IPS-18a (cell line): ENCODE measurements at regions not wholly inside any gene's neighbourhood (a gene's known extent, or its start where the extent isn't known, plus 50 kb on each side); places are given as distances from the start of the nearest gene placed in this dataset.
"Not testable (repeated sequence)": the region's sequence is repeated elsewhere in the genome, so short reads cannot be mapped to it uniquely, and the experiment has no call there.

Experiments
- H3K27ac ChIP-seq: one replicate; pipeline ENCODE4 v1.5.1; 2013; ENCODE audit warnings: low read length
- H3K27me3 ChIP-seq: one replicate; pipeline ENCODE4 v1.6.1; 2013; ENCODE audit warnings: mild to moderate bottlenecking, low read length; ENCODE audit not compliant: control insufficient read depth, insufficient read depth
- H3K36me3 ChIP-seq: one replicate; pipeline ENCODE4 v1.6.1; 2013; ENCODE audit warnings: low read depth, low read length; ENCODE audit not compliant: control insufficient read depth
- H3K4me1 ChIP-seq: one replicate; pipeline ENCODE4 v1.6.1; 2013; ENCODE audit warnings: low read depth, low read length; ENCODE audit not compliant: control insufficient read depth
- H3K4me3 ChIP-seq: one replicate; pipeline ENCODE4 v1.5.1; 2013; ENCODE audit warnings: low read length
- H3K9ac ChIP-seq: one replicate; pipeline ENCODE4 v1.6.1; 2013; ENCODE audit warnings: mild to moderate bottlenecking, low read length, moderate library complexity
- H3K9me3 ChIP-seq: one replicate; pipeline ENCODE4 v1.6.1; 2013; ENCODE audit warnings: low read depth, low read length; ENCODE audit not compliant: control insufficient read depth

DNA sequence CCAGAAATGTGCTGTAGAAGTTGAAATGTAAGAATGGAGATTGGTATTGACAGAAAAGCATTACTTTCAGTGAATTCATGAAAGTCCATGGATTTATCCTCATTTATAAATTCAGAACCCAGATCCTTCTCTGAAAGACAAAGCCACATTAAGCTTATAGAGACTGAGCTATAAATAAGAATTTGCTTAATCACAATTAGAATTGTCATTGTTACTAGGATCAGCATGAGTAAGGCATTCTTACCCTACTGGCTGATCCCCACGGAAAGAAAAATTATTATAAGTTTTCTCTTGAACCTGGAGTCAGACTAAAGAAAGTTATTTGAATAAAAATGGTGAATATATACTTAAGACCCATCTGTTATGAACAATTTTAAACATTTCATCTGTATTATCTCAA is 199.2 kb upstream of the DTNA start:
- Histone ChIP-seq H3K9ac (no peak overlapping the region), H3K27me3 (no peaks in the 10 kb centered on the region), H3K4me3 (peak overlapping the region; percentile 5), H3K27ac (no peak overlapping the region), H3K4me1 (peaks cover 16% of the 10 kb centered on the region), H3K9me3 (no peaks in the 10 kb centered on the region), H3K36me3 (no peaks in the 10 kb centered on the region)

GRCh38 chr18:34511435-34511834 is 198.7 kb upstream of the DTNA start:
- H3K4me1 ChIP-seq: peaks cover 16% of the 10 kb centered on the region
- H3K9ac ChIP-seq: no peak overlapping the region
- H3K27ac ChIP-seq: no peak overlapping the region
- H3K9me3 ChIP-seq: no peaks in the 10 kb centered on the region
- H3K4me3 ChIP-seq: peak overlapping the region; percentile 5
- H3K27me3 ChIP-seq: no peaks in the 10 kb centered on the region
- no peaks in the 10 kb centered on the region for H3K36me3 ChIP-seq

- Histone ChIP-seq H3K9me3 (no peaks in the 10 kb centered on the region), H3K4me3 (no peak overlapping the region), H3K27me3 (no peaks in the 10 kb centered on the region), H3K27ac (no peak overlapping the region), H3K36me3 (no peaks in the 10 kb centered on the region), H3K4me1 (peaks cover 16% of the 10 kb centered on the region), H3K9ac (no peak overlapping the region)
Observed at GRCh38 chr18:34511879-34512278, 198.2 kb upstream of the DTNA start.

GRCh38 chr18:34514238-34514637 is 195.9 kb upstream of the DTNA start:
- H3K27ac ChIP-seq: no peak overlapping the region
- H3K27me3 ChIP-seq: no peaks in the 10 kb centered on the region
- H3K4me3 ChIP-seq: no peak overlapping the region
- H3K36me3 ChIP-seq: no peaks in the 10 kb centered on the region
- H3K9me3 ChIP-seq: no peaks in the 10 kb centered on the region
- no peak overlapping the region for H3K9ac ChIP-seq
- peaks cover 16% of the 10 kb centered on the region for H3K4me1 ChIP-seq

GRCh38 chr18:34514957-34515356 is 195.1 kb upstream of the DTNA start:
- H3K27me3 ChIP-seq: no peaks in the 10 kb centered on the region
- H3K4me1 ChIP-seq: peaks cover 16% of the 10 kb centered on the region
- H3K36me3 ChIP-seq: no peaks in the 10 kb centered on the region
- no peaks in the 10 kb centered on the region for H3K9me3 ChIP-seq
- H3K27ac ChIP-seq: no peak overlapping the region
- H3K4me3 ChIP-seq: no peak overlapping the region
- no peak overlapping the region for H3K9ac ChIP-seq

- H3K9ac ChIP-seq, H3K36me3 ChIP-seq, H3K9me3 ChIP-seq, H3K4me3 ChIP-seq, H3K27me3 ChIP-seq, H3K4me1 ChIP-seq, H3K27ac ChIP-seq: not testable (repeated sequence)
Observed at GRCh38 chr18:34516355-34516754, 193.7 kb upstream of the DTNA start.

- H3K4me3 ChIP-seq, H3K9ac ChIP-seq, H3K27me3 ChIP-seq, H3K36me3 ChIP-seq, H3K9me3 ChIP-seq, H3K27ac ChIP-seq, H3K4me1 ChIP-seq: not testable (repeated sequence)
Observed at GRCh38 chr18:34516996-34517395, 193.1 kb upstream of the DTNA start.

DNA sequence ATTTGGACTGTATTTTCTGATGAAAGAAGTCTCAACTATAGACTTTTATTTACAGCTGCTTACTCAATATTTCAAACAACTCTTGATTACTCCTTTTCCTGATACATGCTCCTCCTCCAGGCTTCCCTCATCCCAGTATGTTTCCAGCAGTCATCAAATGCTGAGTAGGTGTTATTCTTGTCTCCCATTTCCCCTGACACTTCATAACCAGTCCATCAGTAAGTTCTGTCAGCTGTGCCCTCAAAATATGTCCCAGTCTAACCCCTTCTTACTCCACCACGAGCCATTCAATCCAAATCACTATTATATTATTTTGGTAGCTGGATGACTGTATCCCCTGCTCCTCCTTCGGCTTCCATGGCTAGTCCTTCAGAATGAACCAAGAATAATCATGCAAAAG is 189.1 kb upstream of the DTNA start:
- Histone ChIP-seq H3K9ac (no peak overlapping the region), H3K9me3 (no peaks in the 10 kb centered on the region), H3K27me3 (no peaks in the 10 kb centered on the region), H3K36me3 (no peaks in the 10 kb centered on the region), H3K4me1 (no peaks in the 10 kb centered on the region), H3K27ac (no peak overlapping the region), H3K4me3 (no peak overlapping the region)

GRCh38 chr18:34522603-34523002 is 187.5 kb upstream of the DTNA start:
- Histone ChIP-seq H3K36me3 (no peaks in the 10 kb centered on the region), H3K9me3 (no peaks in the 10 kb centered on the region), H3K9ac (no peak overlapping the region), H3K4me3 (no peak overlapping the region), H3K27me3 (no peaks in the 10 kb centered on the region), H3K27ac (no peak overlapping the region), H3K4me1 (no peaks in the 10 kb centered on the region)

DNA sequence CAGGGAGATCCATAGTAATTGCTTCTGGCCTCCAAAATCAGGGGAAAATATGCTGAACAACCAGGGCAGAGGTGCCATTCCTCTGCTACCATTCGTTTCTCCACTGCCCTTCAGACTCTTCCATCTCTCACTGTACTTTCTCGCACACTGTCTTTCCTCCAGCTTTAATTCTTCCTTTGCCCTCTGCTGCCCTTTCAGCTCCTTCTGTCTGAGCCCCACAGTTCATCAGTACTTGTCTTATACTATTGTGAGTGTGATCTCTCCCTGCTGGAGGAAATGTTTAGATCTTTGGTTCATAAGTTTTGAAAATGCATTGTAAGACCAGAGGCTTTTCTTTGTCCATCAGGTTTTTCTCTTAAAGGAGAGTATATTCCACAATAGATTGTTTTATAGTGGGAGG is 184.9 kb upstream of the DTNA start:
- no peak overlapping the region for H3K27ac ChIP-seq
- H3K36me3 ChIP-seq: no peaks in the 10 kb centered on the region
- no peaks in the 10 kb centered on the region for H3K9me3 ChIP-seq
- no peak overlapping the region for H3K4me3 ChIP-seq
- no peak overlapping the region for H3K9ac ChIP-seq
- H3K4me1 ChIP-seq: no peaks in the 10 kb centered on the region
- H3K27me3 ChIP-seq: no peaks in the 10 kb centered on the region

GRCh38 chr18:34528177-34528576 is 181.9 kb upstream of the DTNA start:
- no peak overlapping the region for H3K27ac ChIP-seq
- no peaks in the 10 kb centered on the region for H3K36me3 ChIP-seq
- no peaks in the 10 kb centered on the region for H3K9me3 ChIP-seq
- no peaks in the 10 kb centered on the region for H3K27me3 ChIP-seq
- no peak overlapping the region for H3K4me3 ChIP-seq
- peaks cover 7% of the 10 kb centered on the region for H3K4me1 ChIP-seq
- H3K9ac ChIP-seq: no peak overlapping the region

- no peaks in the 10 kb centered on the region for H3K36me3 ChIP-seq
- no peaks in the 10 kb centered on the region for H3K27me3 ChIP-seq
- no peak overlapping the region for H3K9ac ChIP-seq
- no peaks in the 10 kb centered on the region for H3K9me3 ChIP-seq
- no peak overlapping the region for H3K27ac ChIP-seq
- H3K4me3 ChIP-seq: no peak overlapping the region
- peaks cover 7% of the 10 kb centered on the region for H3K4me1 ChIP-seq
Observed at GRCh38 chr18:34529358-34530335, 180.5 kb upstream of the DTNA start.
